ENCODE measurements at regions not wholly inside any gene's neighbourhood (a gene's known extent, or its start where the extent isn't known, plus 50 kb on each side); places are given as distances from the start of the nearest gene placed in this dataset.

GRCh38 chr14:38593476-38593875 is 337.6 kb upstream of the CLEC14A start (continued):
- no peak for TF ChIP-seq NCOA5 (CRISPR knock-in tag; IDR thresholded peaks at IDR 0.05)

- no peaks in the 10 kb centered on the region for H3K4me1 ChIP-seq (ENCODE audit: insufficient read depth, low read length)
These were observed 337.0 kb upstream of the CLEC14A start for GRCh38 chr14:38592764-38593442.

More at GRCh38 chr14:38592764-38593442, 337.0 kb upstream of the CLEC14A start:
- POLR2A ChIA-PET = no interaction called here
- CTCF ChIA-PET (ENCODE audit: low intra/inter-chr PET ratio, low total read pairs) = no interaction called here
- H4K20me1 ChIP-seq (ENCODE audit: insufficient read depth, low read length) = no peaks in the 10 kb centered on the region
- WGBS (ENCODE audit: low lambda C conversion rate) = 52% methylated on average over 8 of the region's 8 CpGs
- BruUV-seq (replicated peaks) = no TSS peak
- H3K36me3 ChIP-seq (replicated peaks in 1 of 2; ENCODE audit: control insufficient read depth in 1 of 2, insufficient read depth in 2 of 2, low read length in 2 of 2) = no peaks in the 10 kb centered on the region
- no peak overlapping the region for H3K4me2 ChIP-seq (ENCODE audit: low read depth, low read length)
- TF ChIP-seq ZNF329 (CRISPR knock-in tag; IDR thresholded peaks at IDR 0.05; ENCODE audit: low read depth) = no peak
- TF ChIP-seq ZNF629 (CRISPR knock-in tag; conservative IDR thresholded peaks at IDR 0.05) = no peak
- TF ChIP-seq NR2F2 (IDR thresholded peaks at IDR 0.05; ENCODE audit: borderline replicate concordance, low read depth) = no peak
- TF ChIP-seq ZFP82 (CRISPR knock-in tag; IDR thresholded peaks at IDR 0.05; ENCODE audit: borderline replicate concordance) = no peak
- TF ChIP-seq SOX5 (CRISPR knock-in tag; IDR thresholded peaks at IDR 0.05; ENCODE audit: borderline replicate concordance) = no peak
- no peak for TF ChIP-seq ZNF615 (CRISPR knock-in tag; IDR thresholded peaks at IDR 0.05; ENCODE audit: borderline replicate concordance)
- no peak for TF ChIP-seq FOXP1 (IDR thresholded peaks at IDR 0.05)
- no peak for TF ChIP-seq FOXP1 (CRISPR knock-in tag; IDR thresholded peaks at IDR 0.05)
- TF ChIP-seq, protein P1, sequence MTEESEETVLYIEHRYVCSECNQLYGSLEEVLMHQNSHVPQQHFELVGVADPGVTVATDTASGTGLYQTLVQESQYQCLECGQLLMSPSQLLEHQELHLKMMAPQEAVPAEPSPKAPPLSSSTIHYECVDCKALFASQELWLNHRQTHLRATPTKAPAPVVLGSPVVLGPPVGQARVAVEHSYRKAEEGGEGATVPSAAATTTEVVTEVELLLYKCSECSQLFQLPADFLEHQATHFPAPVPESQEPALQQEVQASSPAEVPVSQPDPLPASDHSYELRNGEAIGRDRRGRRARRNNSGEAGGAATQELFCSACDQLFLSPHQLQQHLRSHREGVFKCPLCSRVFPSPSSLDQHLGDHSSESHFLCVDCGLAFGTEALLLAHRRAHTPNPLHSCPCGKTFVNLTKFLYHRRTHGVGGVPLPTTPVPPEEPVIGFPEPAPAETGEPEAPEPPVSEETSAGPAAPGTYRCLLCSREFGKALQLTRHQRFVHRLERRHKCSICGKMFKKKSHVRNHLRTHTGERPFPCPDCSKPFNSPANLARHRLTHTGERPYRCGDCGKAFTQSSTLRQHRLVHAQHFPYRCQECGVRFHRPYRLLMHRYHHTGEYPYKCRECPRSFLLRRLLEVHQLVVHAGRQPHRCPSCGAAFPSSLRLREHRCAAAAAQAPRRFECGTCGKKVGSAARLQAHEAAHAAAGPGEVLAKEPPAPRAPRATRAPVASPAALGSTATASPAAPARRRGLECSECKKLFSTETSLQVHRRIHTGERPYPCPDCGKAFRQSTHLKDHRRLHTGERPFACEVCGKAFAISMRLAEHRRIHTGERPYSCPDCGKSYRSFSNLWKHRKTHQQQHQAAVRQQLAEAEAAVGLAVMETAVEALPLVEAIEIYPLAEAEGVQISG (CRISPR knock-in tag; IDR thresholded peaks at IDR 0.05) = no peak
- no peak for TF ChIP-seq ZNF614 (CRISPR knock-in tag; IDR thresholded peaks at IDR 0.05; ENCODE audit: borderline replicate concordance)
- TF ChIP-seq ZNF136 (CRISPR knock-in tag; IDR thresholded peaks at IDR 0.05; ENCODE audit: low read depth) = no peak
- TF ChIP-seq HIVEP1 (CRISPR knock-in tag; IDR thresholded peaks at IDR 0.05) = no peak
- no peak for TF ChIP-seq ZNF235 (CRISPR knock-in tag; IDR thresholded peaks at IDR 0.05; ENCODE audit: borderline replicate concordance)
- TF ChIP-seq ZNF552 (CRISPR knock-in tag; IDR thresholded peaks at IDR 0.05; ENCODE audit: borderline replicate concordance) = no peak
- TF ChIP-seq, protein P2, sequence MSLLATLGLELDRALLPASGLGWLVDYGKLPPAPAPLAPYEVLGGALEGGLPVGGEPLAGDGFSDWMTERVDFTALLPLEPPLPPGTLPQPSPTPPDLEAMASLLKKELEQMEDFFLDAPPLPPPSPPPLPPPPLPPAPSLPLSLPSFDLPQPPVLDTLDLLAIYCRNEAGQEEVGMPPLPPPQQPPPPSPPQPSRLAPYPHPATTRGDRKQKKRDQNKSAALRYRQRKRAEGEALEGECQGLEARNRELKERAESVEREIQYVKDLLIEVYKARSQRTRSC (CRISPR knock-in tag; IDR thresholded peaks at IDR 0.05; ENCODE audit: low read depth) = no peak
- no peak for TF ChIP-seq ZNF724P (CRISPR knock-in tag; IDR thresholded peaks at IDR 0.05; ENCODE audit: borderline replicate concordance)
- TF ChIP-seq THAP11 (CRISPR knock-in tag; IDR thresholded peaks at IDR 0.05) = no peak
- TF ChIP-seq GPN1 (CRISPR knock-in tag; IDR thresholded peaks at IDR 0.05; ENCODE audit: borderline replicate concordance) = no peak
- no peaks in the 10 kb centered on the region for H3K9me3 ChIP-seq (ENCODE audit: low read length)
- DNase-seq (ENCODE audit: low spot score) (no peak), FAIRE-seq (no peak), ATAC-seq (no peak)
- intact Hi-C loops (cut with micrococcal nuclease; ENCODE audit: unreplicated experiment) = no loop called here
- no peak overlapping the region for H3K9ac ChIP-seq (ENCODE audit: insufficient read depth, low read depth, low read length)
- H3K79me2 ChIP-seq (ENCODE audit: insufficient read depth, low read length) = no peaks in the 10 kb centered on the region
- no peak overlapping the region for H3K27ac ChIP-seq (ENCODE audit: extremely low read length, insufficient read depth, low read length)
- in situ Hi-C loops (cut with HindIII; ENCODE audit: extremely low pct_ligation_motif_present, low pct_unique_long_range_greater_than_20kb) = no loop called here
- no peak overlapping the region for H3K4me3 ChIP-seq (replicated peaks in 1 of 3; ENCODE audit: insufficient read depth in 1 of 3, low read depth in 2 of 3, low read length in 3 of 3)
- no peaks in the 10 kb centered on the region for H3K27me3 ChIP-seq (ENCODE audit: control insufficient read depth in 1 of 2, insufficient read depth in 2 of 2, low read length in 2 of 2)
- H2AFZ ChIP-seq (ENCODE audit: low read length) = no peak overlapping the region

Measured in HepG2 (cell line).